Activated CD8-positive, alpha-beta T cell treated with anti-CD3 and anti-CD28 coated beads, Interleukin-2, amount 10 ng/mL, durations not matched to agents 7 days and 5 days (primary cell): ENCODE measurements at regions not wholly inside any gene's neighbourhood (a gene's known extent, or its start where the extent isn't known, plus 50 kb on each side); places are given as distances from the start of the nearest gene placed in this dataset.
"Not testable (repeated sequence)": the region's sequence is repeated elsewhere in the genome, so short reads cannot be mapped to it uniquely, and the experiment has no call there.

ENCODE experiments used
- ATAC-seq: fragments of 150-1000 bp; cut with Tn5 transposase; one replicate; pipeline ENCODE4 v1.10.0; 2021; ENCODE audit warnings: moderate library complexity
- CTCF ChIA-PET: fragments of 350-600 bp; sonication (Branson Sonifier 250); formaldehyde crosslinking; loops from one replicate; lab custom pipeline; 2021; ENCODE audit warnings: antibody characterized with exemption; lab: Charles Lee
- POLR2A ChIA-PET: fragments of 350-600 bp; sonication (Branson Sonifier 250); formaldehyde crosslinking; loops from one replicate; lab custom pipeline; 2021; ENCODE audit warnings: antibody characterized with exemption; lab: Charles Lee
- DNase-seq: peaks from one replicate; pipeline ENCODE4 v3.0.0-alpha.2; 2020
- H3K27ac Mint-ChIP-seq: one replicate; pipeline ENCODE4 v1.8.0; 2021; ENCODE audit warnings: mild to moderate bottlenecking, mixed read lengths
- H3K27me3 Mint-ChIP-seq: one replicate; pipeline ENCODE4 v1.8.0; 2021; ENCODE audit warnings: low read depth, mixed read lengths
- H3K36me3 Mint-ChIP-seq: one replicate; pipeline ENCODE4 v1.8.0; 2021; ENCODE audit warnings: low read depth, mixed read lengths
- H3K4me1 Mint-ChIP-seq: one replicate; pipeline ENCODE4 v1.8.0; 2021; ENCODE audit warnings: low read depth, mixed read lengths
- H3K4me3 Mint-ChIP-seq: one replicate; pipeline ENCODE4 v1.8.0; 2021; ENCODE audit warnings: mild to moderate bottlenecking, mixed read lengths
- H3K9me3 Mint-ChIP-seq: one replicate; pipeline ENCODE4 v1.8.0; 2022; ENCODE audit warnings: mixed read lengths; ENCODE audit not compliant: insufficient read depth

GRCh38 chr10:6951732-6952131, 371.7 kb upstream of the PRKCQ start:
- no peak overlapping the region for H3K4me3 Mint-ChIP-seq
- peaks cover 4% of the 10 kb centered on the region for H3K36me3 Mint-ChIP-seq
- no peak overlapping the region for H3K27ac Mint-ChIP-seq
- ChIA-PET POLR2A (no interaction called here), CTCF (no interaction called here)
- H3K27me3 Mint-ChIP-seq = peaks cover 10% of the 10 kb centered on the region
- ATAC-seq (no peak), DNase-seq (no peak)
- no peaks in the 10 kb centered on the region for H3K9me3 Mint-ChIP-seq
- H3K4me1 Mint-ChIP-seq = peaks cover 2% of the 10 kb centered on the region

- no peaks in the 10 kb centered on the region for H3K4me1 Mint-ChIP-seq
- ATAC-seq (no peak), DNase-seq (no peak)
- ChIA-PET CTCF (no interaction called here), POLR2A (no interaction called here)
- H3K36me3 Mint-ChIP-seq = peaks cover 7% of the 10 kb centered on the region
- H3K27me3 Mint-ChIP-seq = peaks cover 18% of the 10 kb centered on the region
- no peak overlapping the region for H3K4me3 Mint-ChIP-seq
- H3K27ac Mint-ChIP-seq = no peak overlapping the region
- peaks cover 9% of the 10 kb centered on the region for H3K9me3 Mint-ChIP-seq
Measured at GRCh38 chr10:6950133-6950532, 370.1 kb upstream of the PRKCQ start.

- peaks cover 9% of the 10 kb centered on the region for H3K9me3 Mint-ChIP-seq
- peaks cover 45% of the 10 kb centered on the region for H3K27me3 Mint-ChIP-seq
- ATAC-seq = no peak
- no peaks in the 10 kb centered on the region for H3K4me1 Mint-ChIP-seq
- H3K27ac Mint-ChIP-seq = no peak overlapping the region
- ChIA-PET POLR2A (interaction anchor here (1.0 kb wide), 1 partner anchor 25 kb away, joined by 4 read pairs; no protein-coding TSS in a partner anchor), CTCF (interaction anchor here (0.7 kb wide), 1 partner anchor 24 kb away, joined by 3 read pairs; no protein-coding TSS in a partner anchor)
- no peak for DNase-seq
- H3K36me3 Mint-ChIP-seq = peaks cover 7% of the 10 kb centered on the region
- no peak overlapping the region for H3K4me3 Mint-ChIP-seq
Measured at GRCh38 chr10:6944436-6944835, 364.4 kb upstream of the PRKCQ start.

DNA sequence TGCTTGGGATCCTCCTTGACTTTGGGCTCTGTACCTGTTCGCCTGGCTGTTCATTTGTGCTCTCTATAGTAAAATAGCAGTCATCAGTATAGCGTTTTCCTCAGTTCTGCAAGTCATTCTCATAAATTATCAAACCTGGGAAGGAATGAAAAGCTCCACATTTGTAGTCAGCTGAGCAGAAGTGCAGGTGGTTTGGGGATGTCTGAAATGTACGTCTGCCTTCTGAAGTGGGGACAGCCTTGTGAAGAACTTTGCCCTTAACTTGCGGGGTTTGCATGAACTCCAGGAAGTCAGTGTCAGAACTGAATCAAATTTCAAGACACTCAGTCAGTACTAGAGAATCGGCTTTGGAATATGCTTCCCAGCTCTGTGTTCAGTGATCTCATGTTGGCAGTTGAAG, 358.3 kb upstream of the PRKCQ start:
- CTCF ChIA-PET = no interaction called here

DNA sequence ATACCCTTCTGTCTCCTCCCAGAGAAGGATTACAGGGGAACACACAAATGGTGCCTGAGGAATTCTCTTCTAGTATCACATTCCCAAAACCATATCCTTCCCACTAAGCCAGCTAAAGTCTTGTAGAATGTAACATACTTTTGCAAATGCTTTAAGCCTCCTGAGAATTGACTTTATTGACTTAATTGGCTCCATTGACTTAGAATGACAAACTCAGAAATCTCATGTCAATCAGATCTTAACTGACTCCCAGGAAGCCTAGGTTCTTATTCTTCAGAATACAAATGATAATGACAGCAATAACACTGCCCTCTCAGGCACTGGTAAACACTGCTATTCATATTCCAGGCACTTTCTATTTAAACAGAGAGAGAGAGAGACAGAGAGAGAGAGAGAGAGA, 356.9 kb upstream of the PRKCQ start:
- no peak for DNase-seq
- CTCF ChIA-PET = interaction anchor here (1.1 to 1.4 kb wide), 2 partner anchors 18 to 21 kb away, joined by 3 to 4 read pairs; no protein-coding TSS in a partner anchor
- Mint-ChIP-seq H3K27me3 (peaks cover 21% of the 10 kb centered on the region), H3K9me3 (peaks cover 11% of the 10 kb centered on the region), H3K27ac (no peak overlapping the region), H3K4me3 (no peak overlapping the region), H3K4me1 (peaks cover 4% of the 10 kb centered on the region), H3K36me3 (peaks cover 9% of the 10 kb centered on the region)
- POLR2A ChIA-PET = no interaction called here
- ATAC-seq = no peak

More for the DNA sequence above, 358.3 kb upstream of the PRKCQ start:
- Mint-ChIP-seq H3K27ac (no peak overlapping the region), H3K9me3 (peaks cover 11% of the 10 kb centered on the region), H3K27me3 (peaks cover 25% of the 10 kb centered on the region), H3K4me3 (no peak overlapping the region), H3K4me1 (peaks cover 4% of the 10 kb centered on the region), H3K36me3 (peaks cover 7% of the 10 kb centered on the region)
- DNase-seq (no peak), ATAC-seq (no peak)
- POLR2A ChIA-PET = no interaction called here

GRCh38 chr10:6929148-6929830, 349.2 kb upstream of the PRKCQ start:
- H3K27me3 Mint-ChIP-seq = peaks cover 2% of the 10 kb centered on the region
- ChIA-PET POLR2A (interaction anchor here (1.3 to 2.4 kb wide), 2 partner anchors 29 to 480 kb away, joined by 4 to 11 read pairs; no protein-coding TSS in a partner anchor), CTCF (interaction anchor here (1.3 to 3.2 kb wide), 6 partner anchors 9 to 258 kb away, joined by 4 to 25 read pairs (median 10); no protein-coding TSS in a partner anchor)
- no peaks in the 10 kb centered on the region for H3K9me3 Mint-ChIP-seq
- DNase-seq = no peak
- peaks cover 57% of the 10 kb centered on the region for H3K4me1 Mint-ChIP-seq
- peak overlapping the region; percentile 96 for H3K27ac Mint-ChIP-seq
- ATAC-seq = no peak
- no peak overlapping the region for H3K4me3 Mint-ChIP-seq
- H3K36me3 Mint-ChIP-seq = peaks cover 15% of the 10 kb centered on the region

DNA sequence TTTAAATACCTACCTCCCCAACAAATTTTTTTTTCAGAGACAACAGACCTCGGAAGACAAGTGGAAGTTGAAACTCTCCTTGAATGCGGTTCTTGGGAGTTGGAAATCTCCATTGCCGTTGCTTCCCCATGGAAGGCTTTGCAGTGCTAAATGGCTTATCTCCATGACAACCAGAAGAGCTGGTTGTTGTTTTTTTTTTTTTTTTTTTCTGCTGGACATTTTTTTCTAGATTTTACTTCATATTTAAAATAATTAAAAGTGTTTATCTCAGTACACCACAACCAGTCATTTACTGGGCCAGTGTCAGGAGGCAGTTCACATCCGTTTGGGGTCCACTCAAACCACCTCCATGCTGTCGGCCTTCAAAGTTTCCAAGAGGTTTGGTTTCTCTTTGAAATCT, 348.5 kb upstream of the PRKCQ start:
- Mint-ChIP-seq H3K36me3 (peaks cover 15% of the 10 kb centered on the region), H3K4me3 (peak overlapping the region; percentile 69)

GRCh38 chr10:6926971-6927370, 346.9 kb upstream of the PRKCQ start:
- no peaks in the 10 kb centered on the region for H3K27me3 Mint-ChIP-seq
- H3K4me3 Mint-ChIP-seq = peak overlapping the region; percentile 69
- DNase-seq = no peak
- peak overlapping the region; percentile 78 for H3K27ac Mint-ChIP-seq
- POLR2A ChIA-PET = interaction anchor here (0.9 to 2.4 kb wide), 3 partner anchors 9 to 482 kb away, joined by 3 to 11 read pairs (median 3); no protein-coding TSS in a partner anchor
- no peak for ATAC-seq
- H3K9me3 Mint-ChIP-seq = no peaks in the 10 kb centered on the region
- CTCF ChIA-PET = interaction anchor here (0.9 to 3.2 kb wide), 11 partner anchors 9 to 598 kb away, joined by 3 to 25 read pairs (median 3); no protein-coding TSS in a partner anchor
- peaks cover 61% of the 10 kb centered on the region for H3K4me1 Mint-ChIP-seq
- H3K36me3 Mint-ChIP-seq = peaks cover 13% of the 10 kb centered on the region

More for the DNA sequence above, 348.5 kb upstream of the PRKCQ start:
- ChIA-PET POLR2A (interaction anchor here (0.6 to 2.4 kb wide), 6 partner anchors 30 to 556 kb away, joined by 3 to 11 read pairs (median 3); no protein-coding TSS in a partner anchor), CTCF (interaction anchor here (1.0 to 3.2 kb wide), 6 partner anchors 8 to 330 kb away, joined by 3 to 25 read pairs (median 8); no protein-coding TSS in a partner anchor)
- DNase-seq (peak; percentile 57), ATAC-seq (peak; percentile 31)
- Mint-ChIP-seq H3K27me3 (peaks cover 2% of the 10 kb centered on the region), H3K9me3 (no peaks in the 10 kb centered on the region), H3K27ac (peak overlapping the region; percentile 96), H3K4me1 (peaks cover 61% of the 10 kb centered on the region)

DNA sequence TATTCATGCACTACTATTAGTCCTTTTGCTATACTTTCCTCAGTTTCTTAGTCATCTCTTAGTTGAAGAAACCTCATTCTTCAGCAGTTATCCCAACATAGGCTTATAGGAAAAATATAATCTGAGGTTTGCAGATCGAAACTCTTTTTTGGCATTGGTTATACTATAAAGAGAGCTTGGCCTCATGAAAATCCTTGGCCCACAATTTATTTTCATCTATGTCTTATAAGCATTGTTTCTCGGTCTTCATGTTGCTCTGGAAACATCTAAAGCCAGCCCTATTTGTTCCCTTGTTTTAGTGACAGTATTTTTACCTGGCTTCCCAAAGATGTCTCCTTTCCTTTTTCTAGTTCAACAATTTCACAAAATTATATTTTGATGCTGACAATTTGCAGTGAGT, 345.1 kb upstream of the PRKCQ start:
- CTCF ChIA-PET = interaction anchor here (1.5 to 1.7 kb wide), 2 partner anchors 197 to 487 kb away, joined by 4 to 6 read pairs; partner anchors contain the start of gene SFMBT2
- Mint-ChIP-seq H3K36me3 (peaks cover 5% of the 10 kb centered on the region), H3K27me3 (peaks cover 1% of the 10 kb centered on the region), H3K4me1 (peaks cover 62% of the 10 kb centered on the region), H3K9me3 (no peaks in the 10 kb centered on the region), H3K4me3 (peak overlapping the region; percentile 64), H3K27ac (peak overlapping the region; percentile 84)
- DNase-seq (no peak), ATAC-seq (no peak)
- POLR2A ChIA-PET = interaction anchor here (1.0 kb wide), 1 partner anchor 485 kb away, joined by 4 read pairs; no protein-coding TSS in a partner anchor

DNA sequence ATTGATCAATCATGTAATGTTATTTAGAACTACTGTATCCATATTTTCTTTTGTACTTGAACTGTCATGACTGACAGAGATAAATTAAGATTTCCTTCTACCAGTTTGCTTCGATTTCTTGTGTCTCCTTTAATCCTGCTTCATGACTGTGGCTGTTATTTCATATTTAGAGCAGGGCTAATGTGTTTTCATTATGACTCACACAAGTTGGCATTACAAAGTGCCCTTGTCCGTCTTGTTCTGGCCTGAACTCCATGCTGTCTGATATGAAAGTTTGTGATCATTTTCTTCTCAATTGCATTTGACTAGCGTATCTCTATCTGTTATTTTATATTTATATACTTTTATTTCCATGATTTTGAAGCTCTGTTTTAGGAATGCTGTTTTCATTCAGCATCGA, 344.1 kb upstream of the PRKCQ start:
- CTCF ChIA-PET = interaction anchor here (1.0 to 1.7 kb wide), 3 partner anchors 198 to 494 kb away, joined by 3 to 6 read pairs (median 4); partner anchors contain the start of gene SFMBT2
- H3K27me3 Mint-ChIP-seq = peaks cover 1% of the 10 kb centered on the region
- peaks cover 57% of the 10 kb centered on the region for H3K4me1 Mint-ChIP-seq
- no peaks in the 10 kb centered on the region for H3K36me3 Mint-ChIP-seq
- DNase-seq (no peak), ATAC-seq (no peak)
- POLR2A ChIA-PET = interaction anchor here (1.0 kb wide), 1 partner anchor 486 kb away, joined by 4 read pairs; no protein-coding TSS in a partner anchor
- no peak overlapping the region for H3K27ac Mint-ChIP-seq
- no peak overlapping the region for H3K4me3 Mint-ChIP-seq
- H3K9me3 Mint-ChIP-seq = no peaks in the 10 kb centered on the region

- peaks cover 40% of the 10 kb centered on the region for H3K4me1 Mint-ChIP-seq
- H3K9me3 Mint-ChIP-seq, H3K27ac Mint-ChIP-seq, ATAC-seq, H3K27me3 Mint-ChIP-seq, DNase-seq, H3K4me3 Mint-ChIP-seq, H3K36me3 Mint-ChIP-seq, POLR2A ChIA-PET: not testable (repeated sequence)
- CTCF ChIA-PET = interaction anchor here (0.9 to 4.6 kb wide), 22 partner anchors 9 to 602 kb away, joined by 3 to 63 read pairs (median 6); partner anchors contain the start of gene SFMBT2
Measured at GRCh38 chr10:6921026-6921425, 340.9 kb upstream of the PRKCQ start.
